ENCODE measurements at regions not wholly inside any gene's neighbourhood (a gene's known extent, or its start where the extent isn't known, plus 50 kb on each side); places are given as distances from the start of the nearest gene placed in this dataset.
"Not testable (repeated sequence)": the region's sequence is repeated elsewhere in the genome, so short reads cannot be mapped to it uniquely, and the experiment has no call there.

- H3K4me1 Mint-ChIP-seq; H3K4me3 Mint-ChIP-seq; DNase-seq (ENCODE audit: low spot score in 2 of 2, unreplicated experiment in 2 of 2); H3K27ac Mint-ChIP-seq; H3K27me3 Mint-ChIP-seq (ENCODE audit: low read depth): not testable (repeated sequence)
- Mint-ChIP-seq H3K9me3 (peaks cover 17% of the 10 kb centered on the region), H3K36me3 (peaks cover 63% of the 10 kb centered on the region)
Measured at GRCh38 chr3:197618408-197618807, 62.6 kb upstream of the BDH1 start.

GRCh38 chr3:197615430-197615829 lies 59.7 kb upstream of the BDH1 start:
- Mint-ChIP-seq H3K27ac (no peak overlapping the region), H3K36me3 (peaks cover 69% of the 10 kb centered on the region), H3K27me3 (ENCODE audit: low read depth) (no peaks in the 10 kb centered on the region), H3K4me3 (no peak overlapping the region), H3K9me3 (peaks cover 27% of the 10 kb centered on the region), H3K4me1 (no peaks in the 10 kb centered on the region)
- DNase-seq (ENCODE audit: low spot score in 2 of 2, unreplicated experiment in 2 of 2) = no peak
- no peak for TF ChIP-seq CTCF (IDR thresholded peaks at IDR 0.05; ENCODE audit: unreplicated experiment)

- H3K27ac Mint-ChIP-seq; H3K4me3 Mint-ChIP-seq; H3K4me1 Mint-ChIP-seq; DNase-seq (ENCODE audit: low spot score in 2 of 2, unreplicated experiment in 2 of 2); H3K27me3 Mint-ChIP-seq (ENCODE audit: low read depth): not testable (repeated sequence)
- Mint-ChIP-seq H3K9me3 (peaks cover 33% of the 10 kb centered on the region), H3K36me3 (peaks cover 73% of the 10 kb centered on the region)
Measured at GRCh38 chr3:197614134-197614533, 58.4 kb upstream of the BDH1 start.

- no peaks in the 10 kb centered on the region for H3K27me3 Mint-ChIP-seq (ENCODE audit: low read depth)
- no peaks in the 10 kb centered on the region for H3K4me1 Mint-ChIP-seq
- no peak overlapping the region for H3K27ac Mint-ChIP-seq
- no peak for DNase-seq (ENCODE audit: low spot score in 2 of 2, unreplicated experiment in 2 of 2)
- H3K36me3 Mint-ChIP-seq = peaks cover 73% of the 10 kb centered on the region
- no peak for TF ChIP-seq CTCF (IDR thresholded peaks at IDR 0.05; ENCODE audit: unreplicated experiment)
- H3K4me3 Mint-ChIP-seq = no peak overlapping the region
- H3K9me3 Mint-ChIP-seq = peaks cover 33% of the 10 kb centered on the region
Measured at GRCh38 chr3:197613199-197613598, 57.4 kb upstream of the BDH1 start.

GRCh38 chr3:197611255-197611654 lies 55.5 kb upstream of the BDH1 start:
- no peaks in the 10 kb centered on the region for H3K4me1 Mint-ChIP-seq
- DNase-seq (ENCODE audit: low spot score in 2 of 2, unreplicated experiment in 2 of 2) = no peak
- H3K27me3 Mint-ChIP-seq (ENCODE audit: low read depth) = no peaks in the 10 kb centered on the region
- no peak for TF ChIP-seq CTCF (IDR thresholded peaks at IDR 0.05; ENCODE audit: unreplicated experiment)
- peaks cover 75% of the 10 kb centered on the region for H3K36me3 Mint-ChIP-seq
- no peak overlapping the region for H3K4me3 Mint-ChIP-seq
- H3K27ac Mint-ChIP-seq = no peak overlapping the region
- H3K9me3 Mint-ChIP-seq = peaks cover 28% of the 10 kb centered on the region

GRCh38 chr3:197606468-197606867 lies 50.7 kb upstream of the BDH1 start:
- Mint-ChIP-seq H3K9me3 (peaks cover 26% of the 10 kb centered on the region), H3K36me3 (peaks cover 66% of the 10 kb centered on the region), H3K4me3 (no peak overlapping the region), H3K27me3 (ENCODE audit: low read depth) (no peaks in the 10 kb centered on the region), H3K27ac (no peak overlapping the region), H3K4me1 (no peaks in the 10 kb centered on the region)
- no peak for DNase-seq (ENCODE audit: low spot score in 2 of 2, unreplicated experiment in 2 of 2)
- TF ChIP-seq CTCF (IDR thresholded peaks at IDR 0.05; ENCODE audit: unreplicated experiment) = no peak

All from mesothelial cell of epicardium (in vitro differentiated cells).